ENCODE measurements at regions not wholly inside any gene's neighbourhood (a gene's known extent, or its start where the extent isn't known, plus 50 kb on each side); places are given as distances from the start of the nearest gene placed in this dataset.

DNA sequence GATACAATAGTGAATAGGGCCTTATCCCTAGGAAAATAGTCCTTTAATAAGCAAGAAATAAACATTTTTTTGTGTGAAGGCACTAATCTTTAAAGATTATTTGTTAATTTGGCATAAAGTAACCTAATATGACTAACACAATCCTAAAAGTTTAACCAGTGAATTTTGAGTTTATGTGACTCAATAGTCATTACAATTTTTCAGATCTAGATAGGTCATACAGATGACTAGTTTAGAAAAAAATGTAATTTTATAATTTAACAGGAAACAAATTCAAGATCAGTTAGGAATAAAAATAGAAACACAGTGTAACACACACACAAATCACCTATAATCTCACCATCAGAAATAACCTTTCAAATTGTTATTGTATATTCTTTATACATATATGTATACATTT, 620.7 kb upstream of the ALCAM start:
- no peak for TF ChIP-seq YY1 (IDR thresholded peaks at IDR 0.05; ENCODE audit: insufficient read depth, insufficient read length)
- TF ChIP-seq ZNF274 (IDR thresholded peaks at IDR 0.05; ENCODE audit: low read depth, low read length), result no peak
